C4-2B (cell line): ENCODE measurements at regions not wholly inside any gene's neighbourhood (a gene's known extent, or its start where the extent isn't known, plus 50 kb on each side); places are given as distances from the start of the nearest gene placed in this dataset.

ENCODE experiments used
- ZFX ChIP-seq: fragments of 450-650 bp; IDR thresholded peaks from 2 replicates; pipeline ENCODE4 v1.6.1; 2017
- TF ChIP-seq, protein P1 (sequence below): fragments of 450-650 bp; conservative IDR thresholded peaks from 2 replicates; pipeline ENCODE4 v1.5.1; 2017; ENCODE audit warnings: mild to moderate bottlenecking

DNA sequence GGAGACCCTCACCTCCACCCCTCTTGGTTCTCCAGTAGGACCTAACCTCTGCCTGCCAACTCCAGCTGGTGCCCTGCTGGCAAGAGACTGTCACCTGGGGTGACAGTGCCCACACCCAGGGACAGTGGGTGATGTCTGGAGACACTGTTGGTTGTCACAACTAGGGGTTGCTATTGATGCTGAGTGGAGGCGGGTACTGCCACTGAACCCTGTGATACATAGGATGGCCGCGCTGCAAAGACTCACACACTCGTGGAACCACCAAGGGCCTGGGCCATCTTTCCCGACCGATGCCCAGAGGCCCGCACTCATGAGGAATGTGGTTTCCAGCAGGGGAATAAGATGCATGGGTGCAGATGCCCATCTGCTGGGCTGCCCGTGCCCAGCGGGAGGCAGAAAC lies 143.2 kb downstream of the SHANK2 start:
- TF ChIP-seq, protein P1, sequence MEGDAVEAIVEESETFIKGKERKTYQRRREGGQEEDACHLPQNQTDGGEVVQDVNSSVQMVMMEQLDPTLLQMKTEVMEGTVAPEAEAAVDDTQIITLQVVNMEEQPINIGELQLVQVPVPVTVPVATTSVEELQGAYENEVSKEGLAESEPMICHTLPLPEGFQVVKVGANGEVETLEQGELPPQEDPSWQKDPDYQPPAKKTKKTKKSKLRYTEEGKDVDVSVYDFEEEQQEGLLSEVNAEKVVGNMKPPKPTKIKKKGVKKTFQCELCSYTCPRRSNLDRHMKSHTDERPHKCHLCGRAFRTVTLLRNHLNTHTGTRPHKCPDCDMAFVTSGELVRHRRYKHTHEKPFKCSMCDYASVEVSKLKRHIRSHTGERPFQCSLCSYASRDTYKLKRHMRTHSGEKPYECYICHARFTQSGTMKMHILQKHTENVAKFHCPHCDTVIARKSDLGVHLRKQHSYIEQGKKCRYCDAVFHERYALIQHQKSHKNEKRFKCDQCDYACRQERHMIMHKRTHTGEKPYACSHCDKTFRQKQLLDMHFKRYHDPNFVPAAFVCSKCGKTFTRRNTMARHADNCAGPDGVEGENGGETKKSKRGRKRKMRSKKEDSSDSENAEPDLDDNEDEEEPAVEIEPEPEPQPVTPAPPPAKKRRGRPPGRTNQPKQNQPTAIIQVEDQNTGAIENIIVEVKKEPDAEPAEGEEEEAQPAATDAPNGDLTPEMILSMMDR, result no peak
- no peak for TF ChIP-seq ZFX
